A673 (cell line): ENCODE measurements at regions not wholly inside any gene's neighbourhood (a gene's known extent, or its start where the extent isn't known, plus 50 kb on each side); places are given as distances from the start of the nearest gene placed in this dataset.

Experiments used
- EZH2 ChIP-seq: fragments of 200-600 bp; sonication (generic); IDR thresholded peaks from 2 replicates; pipeline ENCODE4 v1.6.1; 2017; ENCODE audit warnings: borderline replicate concordance, low read depth, mild to moderate bottlenecking, mixed read lengths, antibody characterized with exemption, low read length; ENCODE audit not compliant: poor library complexity, severe bottlenecking
- TF ChIP-seq, protein P1 (sequence below): fragments of 300-800, 200-600 bp; sonication (generic); conservative IDR thresholded peaks from 2 replicates; pipeline ENCODE4 v1.5.1; 2017; ENCODE audit warnings: low read depth, mild to moderate bottlenecking, antibody characterized with exemption, low read length, moderate library complexity, mixed read lengths

DNA sequence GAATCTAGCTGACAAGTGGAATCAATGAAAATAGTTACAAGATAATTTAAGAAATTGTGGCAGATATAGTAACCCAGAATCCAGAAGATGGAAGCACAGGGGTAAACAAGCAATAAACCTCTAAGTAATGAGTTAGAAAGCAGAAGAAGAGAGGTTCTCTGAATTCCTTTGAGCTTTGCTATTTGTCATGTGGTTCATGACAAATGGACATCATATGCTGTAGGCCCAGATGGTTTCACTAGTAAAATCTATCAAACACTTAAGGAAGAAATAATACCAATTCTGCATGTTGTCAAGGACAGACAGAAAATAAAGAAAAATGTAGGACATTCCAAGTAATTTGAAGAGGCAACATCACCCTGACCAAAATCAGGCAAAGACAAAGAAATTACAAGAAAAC, 480.8 kb upstream of the INTU start:
- TF ChIP-seq, protein P1, sequence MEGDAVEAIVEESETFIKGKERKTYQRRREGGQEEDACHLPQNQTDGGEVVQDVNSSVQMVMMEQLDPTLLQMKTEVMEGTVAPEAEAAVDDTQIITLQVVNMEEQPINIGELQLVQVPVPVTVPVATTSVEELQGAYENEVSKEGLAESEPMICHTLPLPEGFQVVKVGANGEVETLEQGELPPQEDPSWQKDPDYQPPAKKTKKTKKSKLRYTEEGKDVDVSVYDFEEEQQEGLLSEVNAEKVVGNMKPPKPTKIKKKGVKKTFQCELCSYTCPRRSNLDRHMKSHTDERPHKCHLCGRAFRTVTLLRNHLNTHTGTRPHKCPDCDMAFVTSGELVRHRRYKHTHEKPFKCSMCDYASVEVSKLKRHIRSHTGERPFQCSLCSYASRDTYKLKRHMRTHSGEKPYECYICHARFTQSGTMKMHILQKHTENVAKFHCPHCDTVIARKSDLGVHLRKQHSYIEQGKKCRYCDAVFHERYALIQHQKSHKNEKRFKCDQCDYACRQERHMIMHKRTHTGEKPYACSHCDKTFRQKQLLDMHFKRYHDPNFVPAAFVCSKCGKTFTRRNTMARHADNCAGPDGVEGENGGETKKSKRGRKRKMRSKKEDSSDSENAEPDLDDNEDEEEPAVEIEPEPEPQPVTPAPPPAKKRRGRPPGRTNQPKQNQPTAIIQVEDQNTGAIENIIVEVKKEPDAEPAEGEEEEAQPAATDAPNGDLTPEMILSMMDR, result no peak
- no peak for TF ChIP-seq EZH2
